ENCODE measurements at regions not wholly inside any gene's neighbourhood (a gene's known extent, or its start where the extent isn't known, plus 50 kb on each side); places are given as distances from the start of the nearest gene placed in this dataset.

DNA sequence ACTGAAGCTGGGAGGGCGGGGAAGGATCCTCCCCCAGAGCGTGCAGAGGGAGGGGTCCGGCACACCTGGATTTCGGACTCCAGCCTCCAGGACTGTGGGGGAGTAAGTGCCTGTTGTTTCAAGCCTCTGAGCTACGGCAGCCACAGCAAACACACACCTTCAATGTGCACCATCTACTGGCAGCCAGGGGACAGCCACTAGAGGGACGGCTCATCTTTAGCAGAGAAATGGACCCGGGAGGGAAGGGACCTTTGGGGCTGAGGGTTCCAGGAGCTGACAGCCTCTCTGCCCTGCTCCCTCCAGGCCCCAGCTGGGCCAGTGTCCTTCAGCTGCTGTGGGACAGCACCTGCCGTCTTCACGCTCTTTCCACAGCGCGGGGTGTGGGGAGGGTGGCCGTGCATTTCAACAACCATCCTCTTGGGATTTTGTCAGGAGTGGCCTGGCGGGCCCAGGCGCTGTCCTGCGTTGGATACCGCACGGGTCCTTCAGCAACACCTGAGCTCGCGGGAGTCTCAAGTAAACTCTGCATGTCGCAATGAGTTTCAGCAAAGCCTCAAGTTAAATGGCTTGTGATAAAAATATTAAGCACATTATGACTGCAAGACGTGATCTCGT, 209.2 kb upstream of the C14orf180 start:
- TF ChIP-seq, protein P1, sequence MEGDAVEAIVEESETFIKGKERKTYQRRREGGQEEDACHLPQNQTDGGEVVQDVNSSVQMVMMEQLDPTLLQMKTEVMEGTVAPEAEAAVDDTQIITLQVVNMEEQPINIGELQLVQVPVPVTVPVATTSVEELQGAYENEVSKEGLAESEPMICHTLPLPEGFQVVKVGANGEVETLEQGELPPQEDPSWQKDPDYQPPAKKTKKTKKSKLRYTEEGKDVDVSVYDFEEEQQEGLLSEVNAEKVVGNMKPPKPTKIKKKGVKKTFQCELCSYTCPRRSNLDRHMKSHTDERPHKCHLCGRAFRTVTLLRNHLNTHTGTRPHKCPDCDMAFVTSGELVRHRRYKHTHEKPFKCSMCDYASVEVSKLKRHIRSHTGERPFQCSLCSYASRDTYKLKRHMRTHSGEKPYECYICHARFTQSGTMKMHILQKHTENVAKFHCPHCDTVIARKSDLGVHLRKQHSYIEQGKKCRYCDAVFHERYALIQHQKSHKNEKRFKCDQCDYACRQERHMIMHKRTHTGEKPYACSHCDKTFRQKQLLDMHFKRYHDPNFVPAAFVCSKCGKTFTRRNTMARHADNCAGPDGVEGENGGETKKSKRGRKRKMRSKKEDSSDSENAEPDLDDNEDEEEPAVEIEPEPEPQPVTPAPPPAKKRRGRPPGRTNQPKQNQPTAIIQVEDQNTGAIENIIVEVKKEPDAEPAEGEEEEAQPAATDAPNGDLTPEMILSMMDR (IDR thresholded peaks at IDR 0.05), result peak; percentile 54
- TF ChIP-seq ZFX (IDR thresholded peaks at IDR 0.05; ENCODE audit: borderline replicate concordance), result no peak

Data from 22Rv1 (cell line).